GM13976 (cell line): ENCODE measurements at regions not wholly inside any gene's neighbourhood (a gene's known extent, or its start where the extent isn't known, plus 50 kb on each side); places are given as distances from the start of the nearest gene placed in this dataset.

Experiments
- DNase-seq: peaks from one replicate; pipeline ENCODE4 v3.0.0; 2012; ENCODE audit warnings: low spot score
- CTCF ChIP-seq: IDR thresholded peaks from 2 replicates; pipeline ENCODE4 v1.5.1; 2012; ENCODE audit warnings: borderline replicate concordance, mild to moderate bottlenecking; ENCODE audit not compliant: insufficient read depth; ENCODE audit errors: extremely low read depth, missing control alignments, control extremely low read depth
- in situ Hi-C: fragments of 300-500 bp; cut with MboI; formaldehyde crosslinking; loops from one replicate; pipeline ENCODE4 v1.12.0; 2022; ENCODE audit warnings: low sequenced_read_pairs, mixed read lengths, inconsistent platforms; ENCODE audit not compliant: unreplicated experiment

DNA sequence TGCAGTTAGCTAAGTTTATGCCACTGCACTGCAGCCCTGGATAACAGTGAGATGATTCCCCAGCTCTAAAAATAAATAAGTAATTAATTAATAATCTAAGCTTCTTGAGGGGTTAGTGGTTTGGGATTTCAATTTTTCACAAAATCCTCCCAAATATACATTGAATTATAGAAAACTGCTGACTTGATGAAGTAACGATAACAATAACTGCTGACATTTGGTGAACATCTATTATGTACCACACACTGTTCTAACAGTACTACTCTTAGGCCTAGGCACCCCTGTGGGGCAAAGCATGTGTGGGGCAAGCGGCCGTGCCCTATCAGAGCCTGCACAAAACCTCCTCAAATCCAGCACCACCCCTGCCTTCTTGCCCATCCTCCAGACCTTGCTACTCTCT is 245.8 kb upstream of the EPHA4 start:
- no peak for TF ChIP-seq CTCF
- in situ Hi-C loops: no loop called here
- DNase-seq: no peak

- in situ Hi-C loops: no loop called here
- no peak for DNase-seq
- no peak for TF ChIP-seq CTCF
These were observed 244.9 kb upstream of the EPHA4 start for GRCh38 chr2:221817052-221817451.

DNA sequence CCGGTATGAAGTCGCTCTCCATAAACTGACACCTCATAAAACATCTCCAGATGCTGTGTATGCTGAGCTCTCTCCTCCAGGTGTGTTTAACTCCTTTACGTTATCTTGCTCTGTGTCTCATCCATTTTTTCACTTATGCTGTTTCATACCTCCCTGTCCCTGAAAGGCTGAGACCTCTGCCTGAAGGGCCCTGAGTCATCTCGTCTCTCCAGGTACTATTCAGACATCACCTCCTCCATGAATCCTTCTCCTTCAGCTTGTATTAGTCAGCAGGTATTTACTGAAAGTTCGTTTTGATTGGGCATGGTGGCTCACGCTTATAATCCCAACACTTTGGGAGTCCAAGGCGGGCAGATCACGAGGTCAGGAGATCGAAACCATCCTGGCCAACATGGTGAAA is 244.5 kb upstream of the EPHA4 start:
- TF ChIP-seq CTCF: no peak
- no peak for DNase-seq
- in situ Hi-C loops: no loop called here

- no peak for TF ChIP-seq CTCF
- in situ Hi-C loops: no loop called here
- no peak for DNase-seq
These were observed 238.5 kb upstream of the EPHA4 start for GRCh38 chr2:221810650-221811049.

DNA sequence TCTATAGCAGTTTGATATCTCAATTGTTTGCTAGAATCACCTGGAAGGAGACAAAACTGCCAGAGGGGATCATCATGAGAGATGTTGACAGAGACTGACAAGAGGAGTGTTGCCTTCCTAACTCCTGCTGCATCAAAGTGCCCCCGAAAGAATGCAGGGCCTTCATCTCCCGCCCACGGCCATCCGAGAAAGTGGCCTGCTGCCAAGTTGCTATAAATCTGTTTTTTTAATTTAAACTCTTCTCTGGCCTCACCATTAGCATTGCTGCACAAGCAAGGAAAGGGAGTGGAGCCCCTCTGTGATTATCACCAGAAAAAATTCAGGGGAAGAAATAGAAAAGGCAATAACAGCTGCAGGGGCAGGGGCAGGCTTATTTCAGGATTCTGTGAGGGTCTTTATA is 238.1 kb upstream of the EPHA4 start:
- in situ Hi-C loops: no loop called here
- no peak for TF ChIP-seq CTCF
- DNase-seq: no peak

GRCh38 chr2:221808488-221808887 is 236.4 kb upstream of the EPHA4 start:
- in situ Hi-C loops: no loop called here
- no peak for TF ChIP-seq CTCF
- no peak for DNase-seq

DNA sequence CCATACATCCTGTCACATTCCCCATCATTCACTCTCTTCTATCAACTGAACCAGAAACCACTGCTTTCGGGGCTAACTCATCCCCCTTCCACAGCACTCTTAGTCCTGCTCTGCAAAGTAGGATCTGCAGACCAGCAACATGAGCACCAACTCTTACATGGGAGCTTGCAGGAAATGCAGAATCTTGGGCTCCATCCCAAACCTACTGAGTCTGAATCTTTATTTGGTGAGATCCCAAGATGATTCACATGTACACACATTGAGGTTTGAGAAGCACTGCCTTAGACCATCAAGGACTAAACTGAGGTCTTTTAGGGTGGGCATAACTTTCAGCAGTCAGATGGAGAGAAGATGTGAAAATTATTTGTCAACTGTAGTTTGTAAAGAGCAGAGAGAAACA is 235.6 kb upstream of the EPHA4 start:
- TF ChIP-seq CTCF: no peak

More for the DNA sequence above, 235.6 kb upstream of the EPHA4 start:
- no peak for DNase-seq
- in situ Hi-C loops: no loop called here
